ENCODE measurements at regions not wholly inside any gene's neighbourhood (a gene's known extent, or its start where the extent isn't known, plus 50 kb on each side); places are given as distances from the start of the nearest gene placed in this dataset.
"Not testable (repeated sequence)": the region's sequence is repeated elsewhere in the genome, so short reads cannot be mapped to it uniquely, and the experiment has no call there.

DNA sequence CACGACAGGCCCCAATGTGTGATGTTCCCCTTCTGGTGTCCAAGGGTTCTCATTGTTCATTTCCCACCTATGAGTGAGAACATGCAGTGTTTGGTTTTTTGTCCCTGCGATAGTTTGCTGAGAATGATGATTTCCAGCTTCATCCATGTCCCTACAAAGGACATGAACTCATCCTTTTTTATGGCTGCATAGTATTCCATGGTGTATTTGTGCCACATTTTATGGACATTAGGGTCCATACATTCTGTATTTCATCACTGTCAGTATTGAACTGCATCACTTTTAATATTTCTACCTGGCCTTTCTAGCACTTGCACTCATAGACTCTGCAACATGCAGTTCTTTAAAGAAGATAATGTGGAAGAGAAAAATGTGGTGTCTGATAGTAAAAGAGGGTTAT lies 70.2 kb upstream of the RUBCNL start:
- TF ChIP-seq POLR2A, POLR2AphosphoS5 (IDR thresholded peaks at IDR 0.05): not testable (repeated sequence)
- TF ChIP-seq, protein P1, sequence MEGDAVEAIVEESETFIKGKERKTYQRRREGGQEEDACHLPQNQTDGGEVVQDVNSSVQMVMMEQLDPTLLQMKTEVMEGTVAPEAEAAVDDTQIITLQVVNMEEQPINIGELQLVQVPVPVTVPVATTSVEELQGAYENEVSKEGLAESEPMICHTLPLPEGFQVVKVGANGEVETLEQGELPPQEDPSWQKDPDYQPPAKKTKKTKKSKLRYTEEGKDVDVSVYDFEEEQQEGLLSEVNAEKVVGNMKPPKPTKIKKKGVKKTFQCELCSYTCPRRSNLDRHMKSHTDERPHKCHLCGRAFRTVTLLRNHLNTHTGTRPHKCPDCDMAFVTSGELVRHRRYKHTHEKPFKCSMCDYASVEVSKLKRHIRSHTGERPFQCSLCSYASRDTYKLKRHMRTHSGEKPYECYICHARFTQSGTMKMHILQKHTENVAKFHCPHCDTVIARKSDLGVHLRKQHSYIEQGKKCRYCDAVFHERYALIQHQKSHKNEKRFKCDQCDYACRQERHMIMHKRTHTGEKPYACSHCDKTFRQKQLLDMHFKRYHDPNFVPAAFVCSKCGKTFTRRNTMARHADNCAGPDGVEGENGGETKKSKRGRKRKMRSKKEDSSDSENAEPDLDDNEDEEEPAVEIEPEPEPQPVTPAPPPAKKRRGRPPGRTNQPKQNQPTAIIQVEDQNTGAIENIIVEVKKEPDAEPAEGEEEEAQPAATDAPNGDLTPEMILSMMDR (IDR thresholded peaks at IDR 0.05) = not testable (repeated sequence)
